Thyroid gland (tissue), 4 donors: ENCODE measurements at regions not wholly inside any gene's neighbourhood (a gene's known extent, or its start where the extent isn't known, plus 50 kb on each side); places are given as distances from the start of the nearest gene placed in this dataset.

Experiments used
- DNase-seq, 2 donors: peaks; one replicate each; pipeline ENCODE4 v3.0.0-alpha.2; 2019
- H3K27ac ChIP-seq, 3 donors: fragments of 200-600 bp; sonication (generic); 1 replicate in 2 of 3; 2 replicates in 1 of 3; pipeline ENCODE4 v1.5.1; 2016 to 2019; ENCODE audit warnings: mild to moderate bottlenecking in 1 of 3, moderate library complexity in 1 of 3
- H3K27me3 ChIP-seq: fragments of 200-600 bp; sonication (generic); one replicate; pipeline ENCODE4 v1.5.1; 2019
- H3K36me3 ChIP-seq, 2 donors: fragments of 200-600 bp; sonication (generic); one replicate each; pipeline ENCODE4 v1.5.1; 2016 to 2019
- H3K4me1 ChIP-seq, 2 donors: fragments of 200-600 bp; sonication (generic); one replicate each; pipeline ENCODE4 v1.5.1; 2017 to 2019
- H3K4me3 ChIP-seq, 3 donors: fragments of 200-600 bp; sonication (generic); replicated peaks in 1 of 3; 1 replicate in 2 of 3; 2 replicates in 1 of 3; pipeline ENCODE4 v1.5.1; 2016; ENCODE audit warnings: mild to moderate bottlenecking in 1 of 3
- H3K9me3 ChIP-seq: fragments of 200-600 bp; sonication (generic); one replicate; pipeline ENCODE4 v1.5.1; 2017
- CTCF ChIP-seq, 6 experiments: fragments of 200-600 bp in 3 of 6; fragments of 450-650 bp in 3 of 6; sonication (generic) in 3 of 6; IDR thresholded peaks; one replicate each; pipeline ENCODE4 v1.5.1; 2016 to 2019; ENCODE audit warnings: antibody characterized with exemption in 6 of 6, mild to moderate bottlenecking in 2 of 6, inconsistent platforms in 1 of 6, moderate library complexity in 1 of 6
- POLR2A ChIP-seq, 2 donors: fragments of 450-650 bp; IDR thresholded peaks; one replicate each; pipeline ENCODE4 v1.6.1; 2017; ENCODE audit warnings: antibody characterized with exemption in 2 of 2, mild to moderate bottlenecking in 2 of 2, moderate library complexity in 1 of 2
- WGBS, 2 donors: methylation state at CpG; one replicate each; pipeline ENCODE4 v1.1.5; 2017; 5-methylcytosine and 5-hydroxymethylcytosine counted together
- intact Hi-C: fragments of 100-400 bp; cut with DNase I; formaldehyde crosslinking; loops from one replicate; pipeline ENCODE4 v1.15.1; 2023

- H3K36me3 ChIP-seq: no peaks in the 10 kb centered on the region
- H3K4me3 ChIP-seq: no peak overlapping the region
- no peaks in the 10 kb centered on the region for H3K4me1 ChIP-seq
- H3K9me3 ChIP-seq: no peaks in the 10 kb centered on the region
- WGBS, 2 donors: 58 to 62% methylated on average over 1 of the region's 1 CpG
- TF ChIP-seq POLR2A (IDR thresholded peaks at IDR 0.05) (no peak), CTCF (IDR thresholded peaks at IDR 0.05) (no peak)
- H3K27me3 ChIP-seq: no peaks in the 10 kb centered on the region
- intact Hi-C loops: no loop called here
- no peak overlapping the region for H3K27ac ChIP-seq
- DNase-seq: no peak
These were observed 872.0 kb upstream of the CNTNAP5 start for GRCh38 chr2:123153041-123153440.

- Histone ChIP-seq H3K27me3 (no peaks in the 10 kb centered on the region), H3K4me1 (no peaks in the 10 kb centered on the region), H3K27ac (no peak overlapping the region), H3K9me3 (no peaks in the 10 kb centered on the region), H3K4me3 (no peak overlapping the region), H3K36me3 (no peaks in the 10 kb centered on the region)
- intact Hi-C loops: no loop called here
- no peak for DNase-seq
- TF ChIP-seq CTCF (IDR thresholded peaks at IDR 0.05) (no peak), POLR2A (IDR thresholded peaks at IDR 0.05) (no peak)
These were observed 870.9 kb upstream of the CNTNAP5 start for GRCh38 chr2:123154195-123154594.

GRCh38 chr2:123157016-123157415 is 868.1 kb upstream of the CNTNAP5 start:
- no peaks in the 10 kb centered on the region for H3K36me3 ChIP-seq
- 73 to 78% methylated on average over 3 of the region's 3 CpGs for WGBS, 2 donors
- H3K27ac ChIP-seq: no peak overlapping the region
- no peak overlapping the region for H3K4me3 ChIP-seq
- no peak for DNase-seq
- no peaks in the 10 kb centered on the region for H3K4me1 ChIP-seq
- intact Hi-C loops: no loop called here
- TF ChIP-seq CTCF (IDR thresholded peaks at IDR 0.05): no peak
- no peaks in the 10 kb centered on the region for H3K27me3 ChIP-seq
- no peaks in the 10 kb centered on the region for H3K9me3 ChIP-seq

- no peak for DNase-seq
- H3K4me3 ChIP-seq: no peak overlapping the region
- 71 to 84% methylated on average over 1 of the region's 1 CpG for WGBS, 2 donors
- H3K9me3 ChIP-seq: no peaks in the 10 kb centered on the region
- intact Hi-C loops: no loop called here
- no peaks in the 10 kb centered on the region for H3K36me3 ChIP-seq
- TF ChIP-seq POLR2A (IDR thresholded peaks at IDR 0.05): no peak
- TF ChIP-seq CTCF (IDR thresholded peaks at IDR 0.05): no peak
- H3K27me3 ChIP-seq: no peaks in the 10 kb centered on the region
- H3K4me1 ChIP-seq: no peaks in the 10 kb centered on the region
- no peak overlapping the region for H3K27ac ChIP-seq
These were observed 862.6 kb upstream of the CNTNAP5 start for GRCh38 chr2:123162400-123163016.

GRCh38 chr2:123163398-123163797 is 861.7 kb upstream of the CNTNAP5 start:
- H3K4me3 ChIP-seq: no peak overlapping the region
- WGBS, 2 donors: 38% methylated on average over 2 of the region's 2 CpGs

More at GRCh38 chr2:123163398-123163797, 861.7 kb upstream of the CNTNAP5 start:
- DNase-seq: no peak
- H3K27me3 ChIP-seq: no peaks in the 10 kb centered on the region
- H3K27ac ChIP-seq: no peak overlapping the region
- no peaks in the 10 kb centered on the region for H3K4me1 ChIP-seq
- H3K9me3 ChIP-seq: no peaks in the 10 kb centered on the region
- intact Hi-C loops: no loop called here
- H3K36me3 ChIP-seq: no peaks in the 10 kb centered on the region
- no peak for TF ChIP-seq CTCF (IDR thresholded peaks at IDR 0.05)
